ENCODE measurements at regions not wholly inside any gene's neighbourhood (a gene's known extent, or its start where the extent isn't known, plus 50 kb on each side); places are given as distances from the start of the nearest gene placed in this dataset.

DNA sequence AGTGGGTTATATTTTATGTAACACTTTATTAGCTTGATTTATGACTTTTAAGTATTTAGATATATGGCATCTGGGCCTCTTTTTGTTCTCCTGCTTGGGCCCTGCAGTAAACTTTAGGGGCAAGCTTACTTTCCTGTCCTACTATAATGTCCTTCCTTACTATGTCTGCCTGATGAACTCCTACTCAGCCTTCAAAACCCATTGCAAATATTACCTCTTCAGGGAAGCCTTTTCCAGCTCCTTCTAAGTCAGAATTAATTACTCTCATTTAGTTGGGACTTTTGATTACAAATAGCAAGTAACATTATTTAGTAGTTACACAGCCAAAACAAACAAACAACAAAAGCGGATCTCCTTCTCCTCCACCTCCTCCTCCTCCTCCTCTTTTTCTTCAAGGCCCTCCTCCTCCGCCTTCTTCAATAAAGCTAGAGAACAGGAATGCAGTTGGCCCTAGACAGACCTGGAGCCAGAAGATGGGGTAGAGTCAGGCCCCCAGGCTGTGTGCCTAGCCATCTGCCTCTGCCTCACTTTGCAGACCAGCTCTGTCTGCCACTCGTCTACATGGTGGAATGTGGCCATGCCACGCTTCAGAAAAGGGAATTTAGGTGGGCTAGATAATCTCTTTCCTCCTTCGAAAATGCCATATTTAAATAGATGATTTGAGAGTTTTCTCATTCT lies 301.2 kb downstream of the SP3 start:
- no peak for TF ChIP-seq YY1 (IDR thresholded peaks at IDR 0.05; ENCODE audit: low read depth, low read length)
- no peak for TF ChIP-seq EP300 (IDR thresholded peaks at IDR 0.05; ENCODE audit: borderline replicate concordance in 1 of 2, low read depth in 2 of 2, low read length in 2 of 2)
- no peak for TF ChIP-seq ZNF274 (IDR thresholded peaks at IDR 0.05; ENCODE audit: borderline replicate concordance, extremely low read depth, low read length)
- no peak for TF ChIP-seq NRF1 (IDR thresholded peaks at IDR 0.05; ENCODE audit: low read depth, low read length)
- TF ChIP-seq CTCF (IDR thresholded peaks at IDR 0.05; ENCODE audit: control extremely low read depth in 1 of 3, insufficient read depth in 1 of 3, low read depth in 1 of 3, low read length in 3 of 3) = no peak
- no peak for TF ChIP-seq POLR2AphosphoS5 (IDR thresholded peaks at IDR 0.05; ENCODE audit: low read depth, low read length)
- TF ChIP-seq KDM5A (IDR thresholded peaks at IDR 0.05; ENCODE audit: low read length) = no peak
- TF ChIP-seq POLR2A (IDR thresholded peaks at IDR 0.05; ENCODE audit: control extremely low read depth in 1 of 2, low read depth in 2 of 2, low read length in 2 of 2) = no peak
- TF ChIP-seq CBX5 (IDR thresholded peaks at IDR 0.05; ENCODE audit: low read depth, low read length) = no peak
- no peak for TF ChIP-seq GTF2F1 (IDR thresholded peaks at IDR 0.05; ENCODE audit: borderline replicate concordance, low read depth, low read length)
- no peak for TF ChIP-seq SUZ12 (IDR thresholded peaks at IDR 0.05; ENCODE audit: low read length)
- no peak for TF ChIP-seq EZH2 (IDR thresholded peaks at IDR 0.05; ENCODE audit: low read depth, low read length, severe bottlenecking)
